ENCODE measurements at regions not wholly inside any gene's neighbourhood (a gene's known extent, or its start where the extent isn't known, plus 50 kb on each side); places are given as distances from the start of the nearest gene placed in this dataset.

DNA sequence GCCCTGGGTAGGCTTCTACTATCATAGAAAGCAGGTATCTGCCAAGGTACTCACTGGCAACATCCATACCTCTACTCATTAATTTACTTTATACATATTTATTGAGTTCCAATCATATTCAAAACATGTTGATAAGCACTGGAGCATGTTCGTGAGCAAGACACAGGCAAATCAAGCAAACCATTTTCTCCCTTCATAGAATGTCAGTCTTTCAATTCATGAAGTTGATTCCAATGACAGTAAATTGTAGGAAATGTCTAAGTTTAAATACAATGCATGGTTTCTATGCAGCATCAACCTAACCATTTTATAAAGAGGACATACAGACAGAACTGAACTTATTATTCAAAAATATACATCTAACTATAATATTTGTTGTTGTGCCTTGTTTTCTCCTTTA lies 978.6 kb downstream of the CDH8 start:
- POLR2A ChIA-PET = no interaction called here
- no peaks in the 10 kb centered on the region for H3K36me3 ChIP-seq (ENCODE audit: control insufficient read depth, insufficient read depth, low read length)
- no peaks in the 10 kb centered on the region for H3K27me3 ChIP-seq (ENCODE audit: control insufficient read depth, insufficient read depth, low read length)
- H3K4me3 ChIP-seq (ENCODE audit: low read depth, low read length) = no peak overlapping the region
- TF ChIP-seq, protein P1, sequence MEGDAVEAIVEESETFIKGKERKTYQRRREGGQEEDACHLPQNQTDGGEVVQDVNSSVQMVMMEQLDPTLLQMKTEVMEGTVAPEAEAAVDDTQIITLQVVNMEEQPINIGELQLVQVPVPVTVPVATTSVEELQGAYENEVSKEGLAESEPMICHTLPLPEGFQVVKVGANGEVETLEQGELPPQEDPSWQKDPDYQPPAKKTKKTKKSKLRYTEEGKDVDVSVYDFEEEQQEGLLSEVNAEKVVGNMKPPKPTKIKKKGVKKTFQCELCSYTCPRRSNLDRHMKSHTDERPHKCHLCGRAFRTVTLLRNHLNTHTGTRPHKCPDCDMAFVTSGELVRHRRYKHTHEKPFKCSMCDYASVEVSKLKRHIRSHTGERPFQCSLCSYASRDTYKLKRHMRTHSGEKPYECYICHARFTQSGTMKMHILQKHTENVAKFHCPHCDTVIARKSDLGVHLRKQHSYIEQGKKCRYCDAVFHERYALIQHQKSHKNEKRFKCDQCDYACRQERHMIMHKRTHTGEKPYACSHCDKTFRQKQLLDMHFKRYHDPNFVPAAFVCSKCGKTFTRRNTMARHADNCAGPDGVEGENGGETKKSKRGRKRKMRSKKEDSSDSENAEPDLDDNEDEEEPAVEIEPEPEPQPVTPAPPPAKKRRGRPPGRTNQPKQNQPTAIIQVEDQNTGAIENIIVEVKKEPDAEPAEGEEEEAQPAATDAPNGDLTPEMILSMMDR (IDR thresholded peaks at IDR 0.05; ENCODE audit: insufficient read depth, low read depth, low read length) = no peak
- no peak for DNase-seq (ENCODE audit: low read depth)
- CTCF ChIA-PET = no interaction called here

DNA sequence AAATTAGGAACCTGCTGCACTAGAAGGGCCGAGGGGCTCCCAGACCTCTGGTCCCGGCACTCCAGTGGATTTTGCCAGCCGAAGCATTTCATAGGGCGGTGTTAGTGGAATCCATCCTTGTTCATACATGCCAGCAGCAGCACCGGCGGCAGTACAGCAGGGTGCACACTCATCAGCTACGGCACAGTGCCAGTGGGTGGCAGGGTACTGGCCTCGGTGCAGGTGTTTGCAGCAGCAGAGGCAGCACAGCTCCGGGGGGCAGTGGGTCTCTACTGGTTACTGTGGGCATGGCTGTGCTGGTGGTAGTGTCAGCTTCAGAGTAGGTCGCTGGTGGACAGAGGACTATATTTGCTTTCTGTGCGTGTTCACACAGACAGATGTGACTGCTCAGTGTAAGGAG lies 985.7 kb downstream of the CDH8 start:
- H3K27me3 ChIP-seq (ENCODE audit: control insufficient read depth, insufficient read depth, low read length) = no peaks in the 10 kb centered on the region
- CTCF ChIA-PET = no interaction called here
- H3K36me3 ChIP-seq (ENCODE audit: control insufficient read depth, insufficient read depth, low read length) = no peaks in the 10 kb centered on the region
- POLR2A ChIA-PET = no interaction called here
- H3K4me3 ChIP-seq (ENCODE audit: low read depth, low read length) = no peak overlapping the region
- DNase-seq (ENCODE audit: low read depth) = no peak
- TF ChIP-seq, protein P1 (IDR thresholded peaks at IDR 0.05; ENCODE audit: insufficient read depth, low read depth, low read length) = no peak

DNA sequence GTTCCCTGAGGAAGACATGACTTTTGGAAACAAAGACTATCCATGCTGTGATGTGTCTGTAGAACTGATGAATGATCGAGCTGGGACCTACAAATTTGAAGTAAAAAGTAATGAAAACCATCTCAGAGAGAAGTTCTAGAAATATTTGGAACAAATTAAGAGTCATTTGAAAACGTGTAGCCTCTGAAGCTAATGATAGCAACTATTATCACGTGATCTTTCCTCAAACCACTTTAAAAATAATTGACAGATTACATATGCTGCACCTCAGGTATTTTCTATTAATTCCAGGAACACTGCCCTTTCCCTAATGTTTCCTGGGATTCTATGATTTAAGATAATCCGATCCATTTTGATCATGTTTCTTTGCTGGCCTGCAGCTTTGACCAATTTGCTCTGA lies 990.3 kb downstream of the CDH8 start:
- DNase-seq (ENCODE audit: low read depth) = no peak
- ChIA-PET POLR2A (no interaction called here), CTCF (no interaction called here)
- no peaks in the 10 kb centered on the region for H3K36me3 ChIP-seq (ENCODE audit: control insufficient read depth, insufficient read depth, low read length)
- H3K4me3 ChIP-seq (ENCODE audit: low read depth, low read length) = no peak overlapping the region
- TF ChIP-seq, protein P1 (IDR thresholded peaks at IDR 0.05; ENCODE audit: insufficient read depth, low read depth, low read length) = no peak
- no peaks in the 10 kb centered on the region for H3K27me3 ChIP-seq (ENCODE audit: control insufficient read depth, insufficient read depth, low read length)

DNA sequence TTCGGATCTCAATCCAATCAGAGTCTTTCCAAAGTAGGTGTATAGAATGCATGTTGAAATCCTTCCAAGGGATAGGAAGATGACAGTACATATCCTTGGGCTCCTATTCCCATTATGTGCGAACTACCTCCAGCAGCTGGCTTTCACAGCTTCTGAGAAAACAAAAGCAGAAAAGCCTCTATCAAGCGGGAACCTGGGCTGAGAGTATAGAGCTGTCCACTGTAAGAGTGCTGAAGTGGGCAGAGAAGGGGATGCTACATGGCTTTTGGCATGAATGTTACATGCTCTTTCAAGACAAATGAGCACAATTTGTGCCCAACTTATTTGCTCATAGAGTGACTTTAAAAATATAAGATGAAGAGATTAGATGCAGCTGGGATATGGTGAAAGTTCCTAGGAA lies 993.5 kb downstream of the CDH8 start:
- TF ChIP-seq, protein P1 (IDR thresholded peaks at IDR 0.05; ENCODE audit: insufficient read depth, low read depth, low read length) = no peak
- no peak for DNase-seq (ENCODE audit: low read depth)
- Histone ChIP-seq H3K4me3 (ENCODE audit: low read depth, low read length) (no peak overlapping the region), H3K27me3 (ENCODE audit: control insufficient read depth, insufficient read depth, low read length) (no peaks in the 10 kb centered on the region), H3K36me3 (ENCODE audit: control insufficient read depth, insufficient read depth, low read length) (no peaks in the 10 kb centered on the region)
- ChIA-PET POLR2A (no interaction called here), CTCF (no interaction called here)

DNA sequence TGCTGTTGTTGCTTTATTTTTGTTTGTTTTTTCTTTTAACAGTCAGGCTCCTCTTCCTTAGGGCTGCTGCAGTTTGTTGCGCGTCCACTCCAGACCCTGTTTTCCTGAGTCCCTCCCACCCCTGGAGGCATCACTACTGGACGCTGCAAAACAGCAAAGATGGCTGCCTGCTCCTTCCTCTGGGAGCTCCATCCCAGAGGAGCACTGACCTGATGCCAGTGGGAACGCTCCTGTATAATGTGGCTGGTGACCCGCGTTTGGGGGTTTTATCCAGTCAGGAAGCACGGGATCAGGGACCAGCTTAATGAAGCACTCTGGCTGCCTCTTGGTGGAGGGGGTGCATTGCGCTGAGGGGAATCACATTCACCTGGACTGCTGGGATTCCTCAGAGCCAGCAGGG lies 1005.6 kb downstream of the CDH8 start:
- POLR2A ChIA-PET = no interaction called here
- no peaks in the 10 kb centered on the region for H3K36me3 ChIP-seq (ENCODE audit: control insufficient read depth, insufficient read depth, low read length)
- TF ChIP-seq, protein P1 (IDR thresholded peaks at IDR 0.05; ENCODE audit: insufficient read depth, low read depth, low read length) = no peak
- no peak overlapping the region for H3K4me3 ChIP-seq (ENCODE audit: low read depth, low read length)
- no peak for DNase-seq (ENCODE audit: low read depth)
- CTCF ChIA-PET = interaction anchor here (0.7 kb wide), 1 partner anchor 98 kb away, joined by 3 read pairs; no protein-coding TSS in a partner anchor
- no peaks in the 10 kb centered on the region for H3K27me3 ChIP-seq (ENCODE audit: control insufficient read depth, insufficient read depth, low read length)

All from BJ (cell line).